GM18867 (cell line): ENCODE measurements at regions not wholly inside any gene's neighbourhood (a gene's known extent, or its start where the extent isn't known, plus 50 kb on each side); places are given as distances from the start of the nearest gene placed in this dataset.

ENCODE experiments used
- ATAC-seq: cut with Tn5 transposase; IDR thresholded peaks from one replicate; pipeline ENCODE4 v1.9.1; 2021; ENCODE audit warnings: mild to moderate bottlenecking, moderate library complexity; ENCODE audit not compliant: unreplicated experiment

GRCh38 chr7:52085610-52086009 lies 769.0 kb upstream of the COBL start:
- ATAC-seq = no peak

- ATAC-seq = no peak
Observed at GRCh38 chr7:52080493-52080892, 763.9 kb upstream of the COBL start.

GRCh38 chr7:52079726-52080125 lies 763.1 kb upstream of the COBL start:
- no peak for ATAC-seq

- ATAC-seq = no peak
Observed at GRCh38 chr7:52077571-52077970, 761.0 kb upstream of the COBL start.

- ATAC-seq = no peak
Observed at GRCh38 chr7:52074912-52075311, 758.3 kb upstream of the COBL start.

- no peak for ATAC-seq
Observed at GRCh38 chr7:52074071-52074470, 757.5 kb upstream of the COBL start.

GRCh38 chr7:52071744-52072143 lies 755.1 kb upstream of the COBL start:
- no peak for ATAC-seq

GRCh38 chr7:52064493-52064892 lies 747.9 kb upstream of the COBL start:
- ATAC-seq = no peak

- no peak for ATAC-seq
Observed at GRCh38 chr7:52061666-52062065, 745.1 kb upstream of the COBL start.

GRCh38 chr7:52053525-52053924 lies 736.9 kb upstream of the COBL start:
- no peak for ATAC-seq

- no peak for ATAC-seq
Observed at GRCh38 chr7:52030722-52031121, 714.1 kb upstream of the COBL start.

GRCh38 chr7:52026140-52026539 lies 709.5 kb upstream of the COBL start:
- no peak for ATAC-seq

GRCh38 chr7:52021343-52021742 lies 704.7 kb upstream of the COBL start:
- ATAC-seq = no peak

- no peak for ATAC-seq
Observed at GRCh38 chr7:52018680-52019054, 702.1 kb upstream of the COBL start.

GRCh38 chr7:52017802-52018679 lies 701.4 kb upstream of the COBL start:
- peak; percentile 65 for ATAC-seq

- ATAC-seq = no peak
Observed at GRCh38 chr7:52009181-52009580, 692.6 kb upstream of the COBL start.

GRCh38 chr7:52006674-52007073 lies 690.1 kb upstream of the COBL start:
- no peak for ATAC-seq

- ATAC-seq = no peak
Observed at GRCh38 chr7:52005613-52006012, 689.0 kb upstream of the COBL start.

- ATAC-seq = no peak
Observed at GRCh38 chr7:51995596-51996179, 679.1 kb upstream of the COBL start.

GRCh38 chr7:51982653-51983052 lies 666.0 kb upstream of the COBL start:
- ATAC-seq = no peak

GRCh38 chr7:51980812-51981211 lies 664.2 kb upstream of the COBL start:
- no peak for ATAC-seq

- no peak for ATAC-seq
Observed at GRCh38 chr7:51980313-51980712, 663.7 kb upstream of the COBL start.

- ATAC-seq = no peak
Observed at GRCh38 chr7:51977913-51978312, 661.3 kb upstream of the COBL start.
